IPS DF 6.9 (cell line): ENCODE measurements at regions not wholly inside any gene's neighbourhood (a gene's known extent, or its start where the extent isn't known, plus 50 kb on each side); places are given as distances from the start of the nearest gene placed in this dataset.

Experiments used
- DNase-seq: peaks from one replicate; pipeline ENCODE4 v3.0.0-alpha.2; 2013; ENCODE audit warnings: low read depth, low spot score
- H3K27ac ChIP-seq: one replicate; pipeline ENCODE4 v1.5.1; 2013; ENCODE audit warnings: low read length, control low read depth
- H3K27me3 ChIP-seq: 2 replicates; pipeline ENCODE4 v1.6.1; 2013; ENCODE audit warnings: mild to moderate bottlenecking, low read length; ENCODE audit not compliant: control insufficient read depth, insufficient read depth
- H3K36me3 ChIP-seq: 2 replicates; pipeline ENCODE4 v1.6.1; 2013; ENCODE audit warnings: low read length; ENCODE audit not compliant: control insufficient read depth, insufficient read depth
- H3K4me1 ChIP-seq: 2 replicates; pipeline ENCODE4 v1.6.1; 2013; ENCODE audit warnings: low read length; ENCODE audit not compliant: control insufficient read depth, insufficient read depth
- H3K4me3 ChIP-seq: 2 replicates; pipeline ENCODE4 v1.5.1; 2013; ENCODE audit warnings: mild to moderate bottlenecking, low read length
- H3K9me3 ChIP-seq: 2 replicates; pipeline ENCODE4 v1.6.1; 2013; ENCODE audit warnings: low read length, inconsistent platforms; ENCODE audit not compliant: control insufficient read depth, insufficient read depth
- WGBS: extraction: QIAGEN DNeasy Blood & Tissue Kit; methylation state at CpG from one replicate; pipeline ENCODE4 v1.1.7; 2013; ENCODE audit warnings: mixed read lengths, missing lambda C conversion rate; ENCODE audit not compliant: insufficient read length, insufficient coverage; 5-methylcytosine and 5-hydroxymethylcytosine counted together

GRCh38 chr21:15528346-15528745 lies 201.4 kb upstream of the USP25 start:
- no CpG with 5 or more reads among the region's 2 CpGs for WGBS
- no peak for DNase-seq
- no peak overlapping the region for H3K4me3 ChIP-seq

GRCh38 chr21:15531986-15532385 lies 197.8 kb upstream of the USP25 start:
- H3K9me3 ChIP-seq, result no peaks in the 10 kb centered on the region
- no peaks in the 10 kb centered on the region for H3K4me1 ChIP-seq
- no peak for DNase-seq
- no peak overlapping the region for H3K4me3 ChIP-seq
- H3K27me3 ChIP-seq, result no peaks in the 10 kb centered on the region
- no peaks in the 10 kb centered on the region for H3K36me3 ChIP-seq
- no CpG with 5 or more reads among the region's 3 CpGs for WGBS
- no peak overlapping the region for H3K27ac ChIP-seq

More at GRCh38 chr21:15528346-15528745, 201.4 kb upstream of the USP25 start:
- no peaks in the 10 kb centered on the region for H3K4me1 ChIP-seq
- no peak overlapping the region for H3K27ac ChIP-seq
- no peaks in the 10 kb centered on the region for H3K27me3 ChIP-seq
- no peaks in the 10 kb centered on the region for H3K9me3 ChIP-seq
- no peaks in the 10 kb centered on the region for H3K36me3 ChIP-seq

- H3K27me3 ChIP-seq, result no peaks in the 10 kb centered on the region
- no peaks in the 10 kb centered on the region for H3K36me3 ChIP-seq
- H3K4me3 ChIP-seq, result no peak overlapping the region
- H3K9me3 ChIP-seq, result no peaks in the 10 kb centered on the region
- no CpG with 5 or more reads among the region's 4 CpGs for WGBS
- no peak for DNase-seq
- H3K27ac ChIP-seq, result no peak overlapping the region
- H3K4me1 ChIP-seq, result no peaks in the 10 kb centered on the region
These were observed 196.2 kb upstream of the USP25 start for GRCh38 chr21:15533618-15534017.

GRCh38 chr21:15534450-15534886 lies 195.3 kb upstream of the USP25 start:
- Histone ChIP-seq H3K4me3 (no peak overlapping the region), H3K36me3 (no peaks in the 10 kb centered on the region), H3K4me1 (no peaks in the 10 kb centered on the region), H3K27ac (no peak overlapping the region), H3K27me3 (no peaks in the 10 kb centered on the region), H3K9me3 (no peaks in the 10 kb centered on the region)
- no CpG with 5 or more reads among the region's 4 CpGs for WGBS
- no peak for DNase-seq

- no peak overlapping the region for H3K27ac ChIP-seq
- H3K36me3 ChIP-seq, result no peaks in the 10 kb centered on the region
- DNase-seq, result no peak
- H3K27me3 ChIP-seq, result no peaks in the 10 kb centered on the region
- no CpG with 5 or more reads among the region's 2 CpGs for WGBS
- no peaks in the 10 kb centered on the region for H3K9me3 ChIP-seq
- no peak overlapping the region for H3K4me3 ChIP-seq
- no peaks in the 10 kb centered on the region for H3K4me1 ChIP-seq
These were observed 190.4 kb upstream of the USP25 start for GRCh38 chr21:15539376-15539775.

GRCh38 chr21:15543473-15543872 lies 186.3 kb upstream of the USP25 start:
- Histone ChIP-seq H3K4me1 (no peaks in the 10 kb centered on the region), H3K27ac (no peak overlapping the region), H3K4me3 (no peak overlapping the region), H3K9me3 (no peaks in the 10 kb centered on the region), H3K27me3 (no peaks in the 10 kb centered on the region), H3K36me3 (no peaks in the 10 kb centered on the region)
- no peak for DNase-seq
- no CpG with 5 or more reads among the region's 6 CpGs for WGBS

GRCh38 chr21:15549671-15550070 lies 180.1 kb upstream of the USP25 start:
- Histone ChIP-seq H3K27me3 (no peaks in the 10 kb centered on the region), H3K27ac (no peak overlapping the region), H3K4me3 (no peak overlapping the region), H3K4me1 (no peaks in the 10 kb centered on the region), H3K36me3 (no peaks in the 10 kb centered on the region), H3K9me3 (no peaks in the 10 kb centered on the region)
- no CpG with 5 or more reads among the region's 3 CpGs for WGBS
- DNase-seq, result no peak

GRCh38 chr21:15552914-15553494 lies 176.8 kb upstream of the USP25 start:
- no peak overlapping the region for H3K4me3 ChIP-seq
- H3K9me3 ChIP-seq, result no peaks in the 10 kb centered on the region
- H3K27me3 ChIP-seq, result no peaks in the 10 kb centered on the region
- no CpG with 5 or more reads among the region's 3 CpGs for whole genome bisulfite sequencing
- H3K27ac ChIP-seq, result no peak overlapping the region
- no peak for DNase-seq
- H3K4me1 ChIP-seq, result no peaks in the 10 kb centered on the region
- no peaks in the 10 kb centered on the region for H3K36me3 ChIP-seq

DNA sequence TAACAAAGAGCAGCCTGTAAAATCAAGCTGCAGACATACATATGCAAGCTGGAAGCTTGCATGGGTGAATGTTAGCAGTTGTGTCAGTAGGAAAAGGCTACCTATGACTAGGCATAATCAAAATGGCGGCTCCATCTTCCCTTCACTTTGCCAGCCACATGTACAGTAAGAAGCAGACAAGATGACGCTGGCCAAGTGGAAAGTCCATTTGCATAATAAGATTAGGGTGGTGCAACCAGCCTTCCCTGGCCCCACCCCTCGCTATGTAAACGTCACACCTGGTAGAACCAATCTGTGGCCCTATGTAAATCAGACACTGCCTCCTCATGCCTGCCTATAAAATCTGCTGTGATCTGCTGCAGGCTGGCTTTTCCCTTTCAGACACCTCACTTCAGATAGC lies 171.9 kb upstream of the USP25 start:
- no CpG with 5 or more reads among the region's 4 CpGs for WGBS

DNA sequence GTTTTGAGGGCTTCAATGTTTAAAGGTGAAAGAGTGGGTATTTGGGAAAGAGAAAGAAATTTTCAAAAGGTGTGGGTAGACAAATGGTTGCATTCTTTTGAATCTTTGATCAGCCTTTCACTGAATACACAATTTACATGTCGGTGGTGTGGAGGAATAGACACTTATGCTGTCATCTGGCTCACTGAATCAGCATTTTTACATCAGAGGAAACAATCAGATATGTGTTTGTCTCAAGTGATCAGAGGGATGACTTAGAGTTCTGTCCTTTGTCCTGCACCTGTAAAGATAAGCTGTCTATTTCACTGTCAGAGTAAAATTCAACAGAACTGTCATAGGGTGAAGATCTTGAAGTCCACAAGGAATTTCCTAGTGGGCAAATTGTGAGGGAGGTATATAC lies 170.9 kb upstream of the USP25 start:
- no peak overlapping the region for H3K27ac ChIP-seq
- no peak for DNase-seq
- no peaks in the 10 kb centered on the region for H3K36me3 ChIP-seq
- no peaks in the 10 kb centered on the region for H3K27me3 ChIP-seq
- H3K4me3 ChIP-seq, result no peak overlapping the region
- no CpG with 5 or more reads among the region's 1 CpG for WGBS
- H3K9me3 ChIP-seq, result no peaks in the 10 kb centered on the region
- no peaks in the 10 kb centered on the region for H3K4me1 ChIP-seq

More for the DNA sequence above, 171.9 kb upstream of the USP25 start:
- Histone ChIP-seq H3K27me3 (no peaks in the 10 kb centered on the region), H3K4me3 (no peak overlapping the region), H3K9me3 (no peaks in the 10 kb centered on the region), H3K27ac (no peak overlapping the region), H3K4me1 (no peaks in the 10 kb centered on the region), H3K36me3 (no peaks in the 10 kb centered on the region)
- DNase-seq, result no peak

DNA sequence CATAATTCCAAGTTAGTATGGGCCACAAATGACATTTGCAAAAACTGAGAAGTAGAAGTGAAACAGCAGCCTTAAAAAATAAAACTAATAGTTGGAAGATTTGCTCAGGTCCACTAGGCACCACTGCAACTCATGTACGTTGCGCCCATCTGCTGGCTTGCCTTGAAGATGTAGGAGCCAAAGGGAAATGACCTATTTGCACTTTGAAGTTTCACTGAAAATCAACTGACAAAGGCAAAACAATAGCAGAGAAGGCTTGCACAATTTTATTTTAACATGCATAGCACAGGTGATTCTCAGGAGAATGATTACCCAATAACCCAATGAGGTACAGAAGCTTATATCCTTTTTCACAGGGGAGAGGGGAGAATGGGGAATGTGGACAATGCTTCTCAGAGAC lies 170.1 kb upstream of the USP25 start:
- no peaks in the 10 kb centered on the region for H3K4me1 ChIP-seq
- no peak overlapping the region for H3K4me3 ChIP-seq
- no peaks in the 10 kb centered on the region for H3K36me3 ChIP-seq
- no peak overlapping the region for H3K27ac ChIP-seq
- WGBS, result no CpG with 5 or more reads among the region's 2 CpGs
- H3K27me3 ChIP-seq, result no peaks in the 10 kb centered on the region
- DNase-seq, result no peak
- H3K9me3 ChIP-seq, result no peaks in the 10 kb centered on the region
